OCI-LY1 (cell line): ENCODE measurements at regions not wholly inside any gene's neighbourhood (a gene's known extent, or its start where the extent isn't known, plus 50 kb on each side); places are given as distances from the start of the nearest gene placed in this dataset.

Experiments
- CTCF ChIP-seq: fragments of 200-600 bp; sonication (generic), shearing (Covaris generic); IDR thresholded peaks from 2 replicates; pipeline ENCODE4 v1.5.1; 2017; ENCODE audit warnings: mild to moderate bottlenecking, antibody characterized with exemption, low read length, moderate library complexity, mixed read lengths
- EZH2 ChIP-seq: fragments of 200-600 bp; sonication (generic), shearing (Covaris generic); IDR thresholded peaks from 2 replicates; pipeline ENCODE4 v1.8.0; 2017; ENCODE audit warnings: borderline replicate concordance, mixed run types, mild to moderate bottlenecking, antibody characterized with exemption, low read length, moderate library complexity, mixed read lengths

- TF ChIP-seq CTCF (no peak), EZH2 (no peak)
Measured at GRCh38 chr4:161186750-161187149, 977.0 kb downstream of the FSTL5 start.
